RWPE1 (cell line): ENCODE measurements at regions not wholly inside any gene's neighbourhood (a gene's known extent, or its start where the extent isn't known, plus 50 kb on each side); places are given as distances from the start of the nearest gene placed in this dataset.

Experiments used
- CTCF ChIA-PET: fragments of 350-600 bp; sonication (Branson Sonifier 250); formaldehyde crosslinking; extraction: SDS; loops from one replicate; lab custom pipeline; 2021; lab: Yijun Ruan, JAX
- POLR2A ChIA-PET: fragments of 400-600 bp; formaldehyde crosslinking; extraction: SDS; loops from one replicate; lab custom pipeline; 2020; ENCODE audit warnings: antibody characterized with exemption; ENCODE audit not compliant: low non-redundant PET; lab: Yijun Ruan, JAX
- DNase-seq: peaks from one replicate; pipeline ENCODE4 v3.0.0; 2012; ENCODE audit warnings: low spot score
- H3K27ac ChIP-seq: fragments of 450-650 bp; 2 replicates; pipeline ENCODE4 v1.5.1; 2017
- TF ChIP-seq, protein P1 (sequence below): fragments of 450-650 bp; conservative IDR thresholded peaks from 2 replicates; pipeline ENCODE4 v1.5.1; 2017; ENCODE audit warnings: low read depth, mild to moderate bottlenecking

DNA sequence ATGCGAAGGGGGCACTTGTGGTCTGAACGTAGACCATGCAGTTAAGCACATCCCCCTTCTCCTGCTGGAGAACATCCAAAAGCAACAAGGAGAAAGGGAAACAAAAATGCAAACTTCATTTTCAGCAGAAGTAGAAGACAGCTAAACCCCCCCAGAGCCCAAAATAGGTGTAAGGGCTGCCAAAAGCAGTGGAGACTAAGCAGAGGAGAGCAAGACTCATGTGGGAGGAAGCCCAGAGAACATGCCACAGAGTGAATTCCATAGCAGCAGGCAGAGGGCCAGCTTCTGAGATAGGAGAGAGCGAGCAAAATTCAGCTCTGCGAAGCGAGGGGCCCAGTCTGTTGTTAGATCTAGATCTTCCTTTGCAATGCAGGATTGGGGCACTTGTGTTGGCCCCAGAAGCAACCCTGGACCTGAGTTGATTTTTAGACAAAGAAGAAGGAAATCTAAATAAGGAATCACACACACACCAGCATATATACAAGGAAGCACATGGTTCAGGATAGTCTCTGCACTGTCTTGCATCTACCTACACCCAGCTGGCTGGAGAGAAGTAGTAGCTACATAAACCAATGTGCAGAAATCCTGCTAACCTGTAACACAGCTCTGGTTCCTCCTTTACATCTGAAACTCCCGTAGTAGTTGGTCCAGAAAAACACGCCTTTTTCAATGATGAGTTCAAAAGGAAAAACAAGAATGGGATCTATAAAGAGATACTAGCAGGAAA lies 199.6 kb downstream of the SPRY2 start:
- TF ChIP-seq, protein P1, sequence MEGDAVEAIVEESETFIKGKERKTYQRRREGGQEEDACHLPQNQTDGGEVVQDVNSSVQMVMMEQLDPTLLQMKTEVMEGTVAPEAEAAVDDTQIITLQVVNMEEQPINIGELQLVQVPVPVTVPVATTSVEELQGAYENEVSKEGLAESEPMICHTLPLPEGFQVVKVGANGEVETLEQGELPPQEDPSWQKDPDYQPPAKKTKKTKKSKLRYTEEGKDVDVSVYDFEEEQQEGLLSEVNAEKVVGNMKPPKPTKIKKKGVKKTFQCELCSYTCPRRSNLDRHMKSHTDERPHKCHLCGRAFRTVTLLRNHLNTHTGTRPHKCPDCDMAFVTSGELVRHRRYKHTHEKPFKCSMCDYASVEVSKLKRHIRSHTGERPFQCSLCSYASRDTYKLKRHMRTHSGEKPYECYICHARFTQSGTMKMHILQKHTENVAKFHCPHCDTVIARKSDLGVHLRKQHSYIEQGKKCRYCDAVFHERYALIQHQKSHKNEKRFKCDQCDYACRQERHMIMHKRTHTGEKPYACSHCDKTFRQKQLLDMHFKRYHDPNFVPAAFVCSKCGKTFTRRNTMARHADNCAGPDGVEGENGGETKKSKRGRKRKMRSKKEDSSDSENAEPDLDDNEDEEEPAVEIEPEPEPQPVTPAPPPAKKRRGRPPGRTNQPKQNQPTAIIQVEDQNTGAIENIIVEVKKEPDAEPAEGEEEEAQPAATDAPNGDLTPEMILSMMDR: no peak
- ChIA-PET POLR2A (no interaction called here), CTCF (no interaction called here)
- DNase-seq: no peak
- no peak overlapping the region for H3K27ac ChIP-seq

DNA sequence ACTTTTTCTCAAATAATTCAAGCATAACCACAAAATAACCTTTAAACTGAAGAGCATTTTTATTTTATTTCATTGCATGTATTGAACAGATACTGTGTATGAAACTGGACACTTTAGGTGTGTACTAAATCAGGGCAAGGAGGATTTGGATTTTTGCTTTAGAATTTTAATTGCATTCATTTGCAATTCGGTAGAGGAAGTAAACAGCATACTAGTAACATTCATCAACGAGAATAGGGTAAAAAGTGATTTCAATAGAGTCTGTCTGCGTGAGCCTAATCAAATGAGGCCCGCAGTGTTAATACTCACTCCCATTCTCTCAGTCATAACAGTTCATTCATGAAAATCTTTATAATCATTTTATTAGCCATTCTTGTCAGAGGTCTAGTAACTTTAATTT lies 200.2 kb downstream of the SPRY2 start:
- CTCF ChIA-PET: interaction anchor here (0.7 kb wide), 1 partner anchor 350 kb away, joined by 3 read pairs; no protein-coding TSS in a partner anchor
- POLR2A ChIA-PET: no interaction called here
- no peak overlapping the region for H3K27ac ChIP-seq
- no peak for DNase-seq
- TF ChIP-seq, protein P1: no peak

DNA sequence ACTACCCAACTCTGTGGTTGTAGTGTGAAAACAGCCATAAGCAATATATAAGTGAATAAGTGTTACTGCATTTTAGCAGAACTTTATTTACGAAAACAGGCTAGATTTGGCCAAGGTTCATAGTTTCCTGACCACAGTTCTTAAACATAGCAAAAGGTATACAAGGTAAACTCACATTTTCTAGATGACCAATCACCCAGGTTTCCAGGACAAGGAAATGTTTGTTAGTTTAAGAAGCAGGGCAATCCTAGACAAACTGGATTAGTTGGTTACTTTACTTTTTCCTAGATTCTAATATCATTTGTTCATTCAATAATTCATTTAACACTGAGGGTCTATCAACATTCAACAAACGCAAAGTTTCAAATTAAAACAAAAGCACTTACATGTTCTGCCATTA lies 201.7 kb downstream of the SPRY2 start:
- ChIA-PET POLR2A (no interaction called here), CTCF (no interaction called here)
- TF ChIP-seq, protein P1: no peak
- no peak for DNase-seq
- no peak overlapping the region for H3K27ac ChIP-seq

DNA sequence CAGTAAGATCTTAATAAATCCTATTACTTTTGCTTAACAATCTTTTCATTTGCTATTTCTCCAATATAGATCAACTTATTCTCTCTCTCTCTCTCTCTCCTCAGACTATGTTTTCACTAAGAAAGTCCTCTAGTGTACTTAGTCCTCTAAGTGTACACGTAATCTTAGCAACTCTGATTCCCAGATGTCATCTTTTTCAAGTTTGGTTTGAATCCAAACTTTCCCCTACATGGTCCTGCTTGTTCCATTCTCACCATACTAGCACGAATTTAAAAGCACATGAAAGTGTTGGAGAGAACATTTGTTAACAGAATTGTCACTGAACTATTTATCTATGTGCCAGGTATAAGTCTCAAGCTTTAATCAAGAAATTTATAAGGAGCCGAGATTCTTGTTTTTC lies 202.9 kb downstream of the SPRY2 start:
- ChIA-PET POLR2A (no interaction called here), CTCF (no interaction called here)
- H3K27ac ChIP-seq: no peak overlapping the region
- no peak for DNase-seq
- TF ChIP-seq, protein P1: no peak

DNA sequence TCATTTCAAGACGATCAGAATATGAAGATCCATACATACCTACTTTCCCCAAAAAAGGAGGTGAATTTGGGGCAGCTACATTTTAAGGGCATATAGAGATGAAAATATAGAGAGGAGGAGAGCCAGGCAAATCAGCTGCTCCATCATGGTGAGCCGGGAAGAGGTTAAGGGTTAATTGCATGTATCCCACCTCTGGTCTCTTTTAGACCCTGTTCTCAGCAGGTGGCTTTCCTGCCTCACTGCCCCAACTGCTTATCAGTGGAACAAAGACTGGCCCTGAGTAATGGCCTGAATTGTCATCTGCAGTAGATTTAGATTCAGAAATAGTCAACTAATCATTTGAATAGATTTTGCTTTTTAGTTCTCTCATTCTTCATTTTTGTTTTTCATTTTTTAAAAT lies 206.6 kb downstream of the SPRY2 start:
- DNase-seq: no peak
- no peak overlapping the region for H3K27ac ChIP-seq
- TF ChIP-seq, protein P1: no peak
- ChIA-PET POLR2A (no interaction called here), CTCF (no interaction called here)

DNA sequence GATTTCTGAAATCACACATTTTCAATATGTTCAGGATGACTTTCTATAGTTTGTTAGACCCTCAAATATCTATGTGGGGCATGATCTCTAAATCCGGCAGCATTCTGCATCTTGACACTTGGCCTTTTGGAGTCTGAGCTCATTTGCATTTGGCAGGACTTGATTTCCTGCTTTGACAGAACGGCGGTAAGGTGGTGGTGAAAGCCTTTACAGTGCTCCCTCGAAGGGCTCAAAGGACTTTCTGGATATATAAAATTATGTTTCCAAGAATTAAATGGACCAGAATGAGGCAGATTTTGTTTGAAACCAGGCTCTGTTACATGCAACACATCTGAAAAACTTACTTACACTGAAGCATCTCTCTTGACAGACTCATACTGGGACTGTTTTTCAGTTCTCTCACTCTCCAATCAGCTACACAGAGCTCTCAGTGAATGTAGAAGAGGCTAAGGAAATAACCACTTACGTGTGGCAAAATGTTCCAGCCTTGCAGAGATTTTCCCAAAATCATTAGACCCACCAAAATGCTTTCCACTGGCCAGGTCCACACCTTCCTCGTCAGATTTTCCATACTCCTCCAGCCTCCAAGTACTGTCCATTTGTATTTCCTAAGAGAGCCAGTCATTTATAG lies 207.2 kb downstream of the SPRY2 start:
- no peak for DNase-seq
- TF ChIP-seq, protein P1: no peak
- no peak overlapping the region for H3K27ac ChIP-seq
- CTCF ChIA-PET: interaction anchor here (0.6 kb wide), 1 partner anchor 10 kb away, joined by 3 read pairs; no protein-coding TSS in a partner anchor
- POLR2A ChIA-PET: no interaction called here
